H1 (cell line): ENCODE measurements at regions not wholly inside any gene's neighbourhood (a gene's known extent, or its start where the extent isn't known, plus 50 kb on each side); places are given as distances from the start of the nearest gene placed in this dataset.

Source experiments
- CTCF ChIA-PET: fragments of 300-600 bp; sonication (Branson Sonifier 250); formaldehyde crosslinking; loops from one replicate; lab custom pipeline; 2021; ENCODE audit not compliant: partially characterized antibody; lab: Charles Lee
- POLR2A ChIA-PET: fragments of 300-600 bp; sonication (Branson Sonifier 250); formaldehyde crosslinking; loops from one replicate; lab custom pipeline; 2021; ENCODE audit warnings: inconsistent platforms; ENCODE audit not compliant: partially characterized antibody; lab: Charles Lee
- DNase-seq, 2 experiments: peaks; one replicate each; pipeline versions ENCODE4 v3.0.0 to v3.0.0-alpha.2; 2010 to 2022; ENCODE audit warnings: low spot score in 2 of 2, low read depth in 1 of 2, mixed read lengths in 1 of 2
- FAIRE-seq: peaks from 2 replicates; lab custom pipeline; 2011; peaks lifted over from hg19 to GRCh38; lab: Jason Lieb, UNC
- H2AFZ ChIP-seq: 2 replicates; pipeline ENCODE4 v1.8.1; 2012; ENCODE audit warnings: low read length, inconsistent platforms
- H2AK5ac ChIP-seq: 2 replicates; pipeline ENCODE4 v1.6.1; 2013; ENCODE audit warnings: low read depth, low read length
- H2BK120ac ChIP-seq: replicated peaks from 2 replicates; pipeline ENCODE3; 2013; ENCODE audit warnings: low read depth, low read length, inconsistent platforms
- H2BK12ac ChIP-seq: 2 replicates; pipeline ENCODE4 v1.6.1; 2013; ENCODE audit warnings: low read depth, low read length
- H2BK15ac ChIP-seq: 2 replicates; pipeline ENCODE4 v1.6.1; 2013; ENCODE audit warnings: low read length
- H2BK20ac ChIP-seq: 2 replicates; pipeline ENCODE4 v1.6.1; 2013; ENCODE audit warnings: low read length
- H2BK5ac ChIP-seq: 2 replicates; pipeline ENCODE4 v1.6.1; 2013; ENCODE audit warnings: low read depth, low read length
- H3K14ac ChIP-seq: 2 replicates; pipeline ENCODE4 v1.6.1; 2013; ENCODE audit warnings: inconsistent platforms; ENCODE audit not compliant: insufficient read length
- H3K18ac ChIP-seq: 2 replicates; pipeline ENCODE4 v1.6.1; 2013; ENCODE audit warnings: low read length; ENCODE audit errors: extremely low read depth
- H3K23ac ChIP-seq: 2 replicates; pipeline ENCODE4 v1.6.1; 2013; ENCODE audit warnings: inconsistent platforms; ENCODE audit not compliant: insufficient read length
- H3K23me2 ChIP-seq: 2 replicates; pipeline ENCODE4 v1.6.1; 2013; ENCODE audit warnings: low read depth, low read length
- H3K27ac ChIP-seq: 2 replicates; pipeline ENCODE4 v1.6.1; 2011; ENCODE audit warnings: low read depth, low read length, inconsistent platforms
- H3K27me3 ChIP-seq, 4 experiments: replicated peaks in 1 of 4; 1 replicate in 1 of 4; 2 replicates in 3 of 4; pipeline versions ENCODE4 v1.6.1 to v1.8.1; 2011 to 2013; ENCODE audit warnings: low read length in 3 of 4, mild to moderate bottlenecking in 3 of 4, inconsistent platforms in 2 of 4, mixed read lengths in 2 of 4, moderate library complexity in 1 of 4; ENCODE audit not compliant: control insufficient read depth in 3 of 4, insufficient read depth in 3 of 4; ENCODE audit errors: extremely low read depth in 1 of 4
- H3K36me3 ChIP-seq, 4 experiments: 2 replicates each; pipeline versions ENCODE4 v1.6.1 to v1.8.1; 2011 to 2013; ENCODE audit warnings: mild to moderate bottlenecking in 4 of 4, low read length in 3 of 4, moderate library complexity in 2 of 4, control low read depth in 1 of 4, inconsistent platforms in 1 of 4; ENCODE audit not compliant: insufficient read depth in 4 of 4, control insufficient read depth in 2 of 4
- H3K4ac ChIP-seq: replicated peaks from 2 replicates; pipeline ENCODE3; 2013; ENCODE audit warnings: low read length, low read depth, mixed read lengths, inconsistent platforms; ENCODE audit not compliant: insufficient read length
- H3K4me1 ChIP-seq, 4 experiments: replicated peaks in 1 of 4; 1 replicate in 1 of 4; 2 replicates in 3 of 4; pipeline versions ENCODE4 v1.6.1 to v1.8.1; 2011 to 2013; ENCODE audit warnings: low read length in 3 of 4, inconsistent platforms in 2 of 4, mixed read lengths in 1 of 4; ENCODE audit not compliant: insufficient read depth in 4 of 4, control insufficient read depth in 3 of 4
- H3K4me2 ChIP-seq, 2 experiments: 2 replicates each; pipeline versions ENCODE4 v1.6.1 to v1.8.1; 2011 to 2013; ENCODE audit warnings: low read depth in 2 of 2, low read length in 2 of 2, control low read depth in 1 of 2, inconsistent platforms in 1 of 2, mild to moderate bottlenecking in 1 of 2; ENCODE audit not compliant: insufficient read depth in 1 of 2
- H3K4me3 ChIP-seq, 4 experiments: fragments of 200-600, 300-600 bp in 1 of 4; sonication (generic), shearing (Covaris generic), sonication (Bioruptor Twin) in 1 of 4; 2 replicates each; pipeline versions ENCODE4 v1.5.1 to v1.8.1; 2011 to 2016; ENCODE audit warnings: low read length in 4 of 4, low read depth in 3 of 4, control low read depth in 2 of 4, inconsistent platforms in 2 of 4, mild to moderate bottlenecking in 2 of 4, mixed read lengths in 1 of 4, moderate library complexity in 1 of 4; ENCODE audit not compliant: insufficient read depth in 2 of 4; ENCODE audit errors: extremely low read depth in 1 of 4
- H3K56ac ChIP-seq: replicated peaks from 2 replicates; pipeline ENCODE3; 2013; ENCODE audit warnings: low read depth, mild to moderate bottlenecking, mixed read lengths, low read length, inconsistent platforms; ENCODE audit not compliant: insufficient read length
- H3K79me1 ChIP-seq: 2 replicates; pipeline ENCODE4 v1.6.1; 2013; ENCODE audit warnings: low read depth, low read length, control low read depth
- H3K79me2 ChIP-seq, 2 experiments: 2 replicates each; pipeline versions ENCODE4 v1.6.1 to v1.8.1; 2012 to 2013; ENCODE audit warnings: low read length in 2 of 2, mild to moderate bottlenecking in 2 of 2, inconsistent platforms in 1 of 2; ENCODE audit not compliant: insufficient read depth in 2 of 2, control insufficient read depth in 1 of 2
- H3K9ac ChIP-seq, 4 experiments: replicated peaks in 1 of 4; 1 replicate in 1 of 4; 2 replicates in 3 of 4; pipeline versions ENCODE4 v1.6.1 to v1.8.1; 2011 to 2013; ENCODE audit warnings: low read depth in 3 of 4, low read length in 3 of 4, control low read depth in 2 of 4, mild to moderate bottlenecking in 2 of 4, moderate library complexity in 2 of 4, inconsistent platforms in 1 of 4; ENCODE audit errors: extremely low read depth in 1 of 4
- H3K9me3 ChIP-seq, 2 experiments: 2 replicates each; pipeline versions ENCODE4 v1.6.1 to v1.8.1; 2012 to 2013; ENCODE audit warnings: mild to moderate bottlenecking in 2 of 2, moderate library complexity in 2 of 2, control low read depth in 1 of 2, inconsistent platforms in 1 of 2, low read depth in 1 of 2, low read length in 1 of 2, mixed read lengths in 1 of 2; ENCODE audit not compliant: insufficient read depth in 2 of 2
- H4K20me1 ChIP-seq, 2 experiments: replicated peaks in 1 of 2; 2 replicates each; pipeline versions ENCODE3 to v1.8.1; 2011 to 2013; ENCODE audit warnings: inconsistent platforms in 2 of 2, low read length in 2 of 2, mild to moderate bottlenecking in 1 of 2; ENCODE audit not compliant: insufficient read depth in 2 of 2, control insufficient read depth in 1 of 2
- H4K5ac ChIP-seq: 2 replicates; pipeline ENCODE4 v1.6.1; 2013; ENCODE audit warnings: low read length, low read depth, mixed read lengths, inconsistent platforms; ENCODE audit not compliant: insufficient read length
- H4K8ac ChIP-seq: 2 replicates; pipeline ENCODE4 v1.8.0; 2013; ENCODE audit warnings: mild to moderate bottlenecking, moderate library complexity, low read length, inconsistent platforms; ENCODE audit not compliant: insufficient read depth; ENCODE audit errors: extremely low read depth
- H4K91ac ChIP-seq: replicated peaks from 2 replicates; pipeline ENCODE3; 2013; ENCODE audit warnings: low read length, mixed read lengths, inconsistent platforms; ENCODE audit not compliant: insufficient read length
- ASH2L ChIP-seq: fragments of 200-600, 300-600 bp; sonication (generic); IDR thresholded peaks from one replicate; pipeline ENCODE4 v1.7.1; 2017; ENCODE audit warnings: low read length
- CTCF ChIP-seq, 3 experiments: IDR thresholded peaks; 1 replicate in 2 of 3; 2 replicates in 1 of 3; pipeline versions ENCODE4 v1.5.1 to v1.6.1; 2011; ENCODE audit warnings: low read length in 3 of 3, mild to moderate bottlenecking in 3 of 3, inconsistent platforms in 2 of 3, low read depth in 1 of 3, moderate library complexity in 1 of 3; ENCODE audit not compliant: insufficient read depth in 1 of 3; ENCODE audit errors: control extremely low read depth in 1 of 3
- E2F6 ChIP-seq: IDR thresholded peaks from 2 replicates; pipeline ENCODE4 v1.6.1; 2012; ENCODE audit warnings: inconsistent platforms
- EP300 ChIP-seq, 2 experiments: IDR thresholded peaks; 1 replicate in 1 of 2; 2 replicates in 1 of 2; pipeline ENCODE4 v1.6.1; 2011 to 2012; ENCODE audit warnings: low read depth in 2 of 2, low read length in 2 of 2, mild to moderate bottlenecking in 2 of 2, borderline replicate concordance in 1 of 2, inconsistent platforms in 1 of 2, moderate library complexity in 1 of 2
- RAD21 ChIP-seq, 2 experiments: IDR thresholded peaks in 1 of 2; conservative IDR thresholded peaks in 1 of 2; 2 replicates each; pipeline ENCODE4 v1.6.1; 2011; ENCODE audit warnings: low read depth in 2 of 2, low read length in 2 of 2, improper control_type of control experiment in 1 of 2, inconsistent platforms in 1 of 2, mild to moderate bottlenecking in 1 of 2, moderate library complexity in 1 of 2
- SIN3A ChIP-seq, 2 experiments: IDR thresholded peaks in 1 of 2; conservative IDR thresholded peaks in 1 of 2; 2 replicates each; pipeline ENCODE4 v1.6.1; 2011 to 2012; ENCODE audit warnings: low read length in 2 of 2, improper control_type of control experiment in 1 of 2, low read depth in 1 of 2, mild to moderate bottlenecking in 1 of 2
- SRF ChIP-seq: IDR thresholded peaks from 2 replicates; pipeline ENCODE4 v1.6.1; 2011; ENCODE audit warnings: mild to moderate bottlenecking, low read depth, low read length, moderate library complexity
- WGBS, 2 experiments: shearing (Covaris generic) in 1 of 2; methylation state at CpG; one replicate each; pipeline versions ENCODE4 v1.1.6 to v1.1.7; 2013 to 2015; ENCODE audit warnings: low lambda C conversion rate in 2 of 2, mixed read lengths in 2 of 2, inconsistent platforms in 1 of 2, low coverage in 1 of 2, missing lambda C conversion rate in 1 of 2; ENCODE audit not compliant: insufficient replicate concordance in 2 of 2, insufficient coverage in 1 of 2, insufficient read length in 1 of 2; ENCODE audit errors: extremely low coverage in 1 of 2, missing lambda C conversion rate in 1 of 2; 5-methylcytosine and 5-hydroxymethylcytosine counted together

GRCh38 chr9:135340143-135340655, 139.4 kb upstream of the PPP1R26 start:
- H3K23me2 ChIP-seq: no peaks in the 10 kb centered on the region; the same call in 1 of the 2 replicates
- H3K9ac ChIP-seq: no peak overlapping the region
- peak overlapping the region; percentile 100 for H4K91ac ChIP-seq
- 4% methylated on average over 12 of the region's 12 CpGs; no CpG with 5 or more reads in 1 of the 2 experiments for WGBS, 2 experiments
- H3K27ac ChIP-seq: peak overlapping the region; percentile 88
- no peak overlapping the region for H2BK15ac ChIP-seq
- peaks cover 3% of the 10 kb centered on the region; the same call in 1 of the 2 replicates for H3K79me1 ChIP-seq
- peaks cover 0 to 3% of the 10 kb centered on the region in 2 experiments for H4K20me1 ChIP-seq
- H3K4me1 ChIP-seq: peaks cover 2 to 35% (median 25%) of the 10 kb centered on the region in 4 experiments
- FAIRE-seq: peak; percentile 94
- H3K14ac ChIP-seq: no peak overlapping the region
- no peak overlapping the region for H2BK12ac ChIP-seq
- no peak overlapping the region for H3K23ac ChIP-seq
- peak overlapping the region; percentile 84 for H4K5ac ChIP-seq
- no peaks in the 10 kb centered on the region; a peak in 1 of 7 replicates for H3K27me3 ChIP-seq
- H3K56ac ChIP-seq: peak overlapping the region; percentile 13
- no peaks in the 10 kb centered on the region for H3K36me3 ChIP-seq
- H2AK5ac ChIP-seq: no peak overlapping the region
- peak overlapping the region in 1 of 4 experiments; percentile 2; a peak in 1 of 8 replicates for H3K4me3 ChIP-seq
- H3K9me3 ChIP-seq: no peaks in the 10 kb centered on the region
- POLR2A ChIA-PET: interaction anchor here (0.9 to 1.7 kb wide), 6 partner anchors 11 to 76 kb away, joined by 3 to 5 read pairs (median 4); no protein-coding TSS in a partner anchor
- no peak overlapping the region; the same call in 1 of the 2 replicates for H2BK20ac ChIP-seq
- H2AFZ ChIP-seq: no peak overlapping the region
- H3K4me2 ChIP-seq: peak overlapping the region; percentile 11 to 24; a peak in 3 of 4 replicates
- no peak overlapping the region for H3K4ac ChIP-seq
- peak overlapping the region; percentile 91; the same call in 1 of the 2 replicates for H3K18ac ChIP-seq
- H2BK120ac ChIP-seq: peak overlapping the region; percentile 99
- CTCF ChIA-PET: interaction anchor here (0.6 to 9.5 kb wide), 10 partner anchors 9 to 260 kb away, joined by 3 to 50 read pairs (median 6); no protein-coding TSS in a partner anchor
- DNase-seq: peak in 1 of 2 experiments; percentile 71
- peak overlapping the region; percentile 99; the same call in 1 of the 2 replicates for H2BK5ac ChIP-seq
- no peak overlapping the region for H4K8ac ChIP-seq
- H3K79me2 ChIP-seq: no peaks in the 10 kb centered on the region
- TF ChIP-seq CTCF (IDR thresholded peaks at IDR 0.05; ENCODE audit: control extremely low read depth in 1 of 3, insufficient read depth in 1 of 3, low read depth in 1 of 3, low read length in 3 of 3) (no peak), SIN3A (conservative IDR thresholded peaks at IDR 0.05 in 1 of 2, IDR thresholded peaks at IDR 0.05 in 1 of 2; ENCODE audit: low read depth in 1 of 2, low read length in 2 of 2) (no peak), RAD21 (IDR thresholded peaks at IDR 0.05 in 1 of 2, conservative IDR thresholded peaks at IDR 0.05 in 1 of 2; ENCODE audit: low read depth in 2 of 2, low read length in 2 of 2) (peak in 1 of 2 experiments; percentile 1; a peak in 1 of 4 replicates), E2F6 (no peak), ASH2L (peak; percentile 40), EP300 (IDR thresholded peaks at IDR 0.05; ENCODE audit: borderline replicate concordance in 1 of 2, low read depth in 2 of 2, low read length in 2 of 2) (peak in 1 of 2 experiments; percentile 32; a peak in 1 of 3 replicates), SRF (no peak)
